SU-DHL-6 (cell line): ENCODE measurements at regions not wholly inside any gene's neighbourhood (a gene's known extent, or its start where the extent isn't known, plus 50 kb on each side); places are given as distances from the start of the nearest gene placed in this dataset.

Experiments
- EZH2phosphoT487 ChIP-seq: fragments of 200-600 bp; sonication (generic), shearing (Covaris generic); conservative IDR thresholded peaks from 2 replicates; pipeline ENCODE4 v1.6.1; 2018; ENCODE audit warnings: mild to moderate bottlenecking, antibody characterized with exemption, low read length, moderate library complexity, mixed read lengths
- TF ChIP-seq, protein P1 (sequence below): fragments of 200-600 bp; sonication (generic); IDR thresholded peaks from one replicate; pipeline ENCODE4 v1.5.1; 2017; ENCODE audit warnings: antibody characterized with exemption, mild to moderate bottlenecking, low read length, moderate library complexity; ENCODE audit not compliant: insufficient read depth, poor library complexity, severe bottlenecking

DNA sequence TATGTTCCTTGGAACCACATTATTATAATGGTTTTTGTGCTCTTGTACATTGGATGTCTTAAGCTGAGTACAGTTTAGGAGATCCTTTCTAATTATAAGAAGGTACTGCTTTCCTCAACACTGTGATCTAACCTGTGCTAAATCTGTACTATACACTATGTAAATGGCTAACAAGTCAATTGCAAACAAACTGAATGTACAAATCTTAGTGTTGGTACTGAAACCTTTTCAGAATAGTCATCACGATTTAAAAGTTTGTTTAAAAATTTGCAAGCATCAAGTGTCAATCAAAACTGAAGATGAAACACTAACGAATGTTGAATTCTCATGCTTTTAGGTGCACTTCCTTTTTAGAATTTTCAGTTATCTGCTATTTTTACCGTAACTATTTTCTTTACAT lies 2090.4 kb upstream of the TENM3 start:
- TF ChIP-seq, protein P1, sequence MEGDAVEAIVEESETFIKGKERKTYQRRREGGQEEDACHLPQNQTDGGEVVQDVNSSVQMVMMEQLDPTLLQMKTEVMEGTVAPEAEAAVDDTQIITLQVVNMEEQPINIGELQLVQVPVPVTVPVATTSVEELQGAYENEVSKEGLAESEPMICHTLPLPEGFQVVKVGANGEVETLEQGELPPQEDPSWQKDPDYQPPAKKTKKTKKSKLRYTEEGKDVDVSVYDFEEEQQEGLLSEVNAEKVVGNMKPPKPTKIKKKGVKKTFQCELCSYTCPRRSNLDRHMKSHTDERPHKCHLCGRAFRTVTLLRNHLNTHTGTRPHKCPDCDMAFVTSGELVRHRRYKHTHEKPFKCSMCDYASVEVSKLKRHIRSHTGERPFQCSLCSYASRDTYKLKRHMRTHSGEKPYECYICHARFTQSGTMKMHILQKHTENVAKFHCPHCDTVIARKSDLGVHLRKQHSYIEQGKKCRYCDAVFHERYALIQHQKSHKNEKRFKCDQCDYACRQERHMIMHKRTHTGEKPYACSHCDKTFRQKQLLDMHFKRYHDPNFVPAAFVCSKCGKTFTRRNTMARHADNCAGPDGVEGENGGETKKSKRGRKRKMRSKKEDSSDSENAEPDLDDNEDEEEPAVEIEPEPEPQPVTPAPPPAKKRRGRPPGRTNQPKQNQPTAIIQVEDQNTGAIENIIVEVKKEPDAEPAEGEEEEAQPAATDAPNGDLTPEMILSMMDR, result no peak
- no peak for TF ChIP-seq EZH2phosphoT487
